ENCODE measurements at regions not wholly inside any gene's neighbourhood (a gene's known extent, or its start where the extent isn't known, plus 50 kb on each side); places are given as distances from the start of the nearest gene placed in this dataset.

- DNase-seq (ENCODE audit: low spot score) (no peak), ATAC-seq (no peak)
- H3K4me1 Mint-ChIP-seq: peaks cover 4% of the 10 kb centered on the region; the same call in 2 of the 3 replicates
- Histone ChIP-seq H2AFZ (no peak overlapping the region), H3K27me3 (ENCODE audit: insufficient read depth) (no peaks in the 10 kb centered on the region), H3K36me3 (ENCODE audit: insufficient read depth) (no peaks in the 10 kb centered on the region), H3K4me1 (ENCODE audit: insufficient read depth) (no peaks in the 10 kb centered on the region), H3K79me2 (replicated peaks; ENCODE audit: insufficient read depth) (no peaks in the 10 kb centered on the region), H3K27ac (ENCODE audit: low read depth) (no peak overlapping the region), H3K4me3 (no peak overlapping the region), H3K4me2 (no peak overlapping the region), H3K9me2 (ENCODE audit: insufficient read depth) (peaks cover 3% of the 10 kb centered on the region; the same call in 1 of the 2 replicates), H3F3A (replicated peaks; ENCODE audit: low read depth) (no peaks in the 10 kb centered on the region), H4K20me1 (replicated peaks; ENCODE audit: insufficient read depth) (no peaks in the 10 kb centered on the region)
- no peak for TF ChIP-seq EZH2 (IDR thresholded peaks at IDR 0.05; ENCODE audit: low read depth, unreplicated experiment)
- TF ChIP-seq, protein P1, sequence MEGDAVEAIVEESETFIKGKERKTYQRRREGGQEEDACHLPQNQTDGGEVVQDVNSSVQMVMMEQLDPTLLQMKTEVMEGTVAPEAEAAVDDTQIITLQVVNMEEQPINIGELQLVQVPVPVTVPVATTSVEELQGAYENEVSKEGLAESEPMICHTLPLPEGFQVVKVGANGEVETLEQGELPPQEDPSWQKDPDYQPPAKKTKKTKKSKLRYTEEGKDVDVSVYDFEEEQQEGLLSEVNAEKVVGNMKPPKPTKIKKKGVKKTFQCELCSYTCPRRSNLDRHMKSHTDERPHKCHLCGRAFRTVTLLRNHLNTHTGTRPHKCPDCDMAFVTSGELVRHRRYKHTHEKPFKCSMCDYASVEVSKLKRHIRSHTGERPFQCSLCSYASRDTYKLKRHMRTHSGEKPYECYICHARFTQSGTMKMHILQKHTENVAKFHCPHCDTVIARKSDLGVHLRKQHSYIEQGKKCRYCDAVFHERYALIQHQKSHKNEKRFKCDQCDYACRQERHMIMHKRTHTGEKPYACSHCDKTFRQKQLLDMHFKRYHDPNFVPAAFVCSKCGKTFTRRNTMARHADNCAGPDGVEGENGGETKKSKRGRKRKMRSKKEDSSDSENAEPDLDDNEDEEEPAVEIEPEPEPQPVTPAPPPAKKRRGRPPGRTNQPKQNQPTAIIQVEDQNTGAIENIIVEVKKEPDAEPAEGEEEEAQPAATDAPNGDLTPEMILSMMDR (conservative IDR thresholded peaks at IDR 0.05; ENCODE audit: low read depth in 2 of 2): no peak
- TF ChIP-seq JUNB (IDR thresholded peaks at IDR 0.05; ENCODE audit: unreplicated experiment): no peak
- TF ChIP-seq NANOG (IDR thresholded peaks at IDR 0.05; ENCODE audit: borderline replicate concordance): no peak
- no peak for TF ChIP-seq ZNF331 (CRISPR knock-in tag; IDR thresholded peaks at IDR 0.05; ENCODE audit: low read depth)
- no peak for TF ChIP-seq ZNF114 (CRISPR knock-in tag; IDR thresholded peaks at IDR 0.05)
- TF ChIP-seq ZNF462 (CRISPR knock-in tag; IDR thresholded peaks at IDR 0.05): no peak
- TF ChIP-seq EZH2phosphoT487 (IDR thresholded peaks at IDR 0.05; ENCODE audit: unreplicated experiment): no peak
- TF ChIP-seq REST (IDR thresholded peaks at IDR 0.05; ENCODE audit: unreplicated experiment): no peak
- no peak for TF ChIP-seq STAT1 (IDR thresholded peaks at IDR 0.05; ENCODE audit: unreplicated experiment)
- no peak for TF ChIP-seq POLR2AphosphoS5 (IDR thresholded peaks at IDR 0.05; ENCODE audit: low read depth)
- no peak for TF ChIP-seq CREB1 (CRISPR knock-in tag; IDR thresholded peaks at IDR 0.05; ENCODE audit: low read depth)
- TF ChIP-seq, protein P2, sequence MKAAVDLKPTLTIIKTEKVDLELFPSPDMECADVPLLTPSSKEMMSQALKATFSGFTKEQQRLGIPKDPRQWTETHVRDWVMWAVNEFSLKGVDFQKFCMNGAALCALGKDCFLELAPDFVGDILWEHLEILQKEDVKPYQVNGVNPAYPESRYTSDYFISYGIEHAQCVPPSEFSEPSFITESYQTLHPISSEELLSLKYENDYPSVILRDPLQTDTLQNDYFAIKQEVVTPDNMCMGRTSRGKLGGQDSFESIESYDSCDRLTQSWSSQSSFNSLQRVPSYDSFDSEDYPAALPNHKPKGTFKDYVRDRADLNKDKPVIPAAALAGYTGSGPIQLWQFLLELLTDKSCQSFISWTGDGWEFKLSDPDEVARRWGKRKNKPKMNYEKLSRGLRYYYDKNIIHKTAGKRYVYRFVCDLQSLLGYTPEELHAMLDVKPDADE (IDR thresholded peaks at IDR 0.05): no peak
- no peak overlapping the region for H3K27ac Mint-ChIP-seq
- H3K27me3 Mint-ChIP-seq (ENCODE audit: insufficient read depth, low read depth, poor library complexity): no peaks in the 10 kb centered on the region
- H3K4me3 Mint-ChIP-seq: no peak overlapping the region
- H3K9me3 Mint-ChIP-seq: no peaks in the 10 kb centered on the region
- no peaks in the 10 kb centered on the region for H3K36me3 Mint-ChIP-seq (ENCODE audit: low read depth)
Measured at GRCh38 chr12:92639017-92639416, 63.8 kb upstream of the PLEKHG7 start.

All from GM23338 (cell line).